WTC11 (cell line): ENCODE measurements at regions not wholly inside any gene's neighbourhood (a gene's known extent, or its start where the extent isn't known, plus 50 kb on each side); places are given as distances from the start of the nearest gene placed in this dataset.

ENCODE experiments used
- ATAC-seq: fragments of 200-7000 bp; cut with Tn5 transposase; 2 replicates; pipeline ENCODE4 v1.10.0; 2021; ENCODE audit warnings: mild to moderate bottlenecking, moderate library complexity
- CTCF ChIA-PET: fragments of 300-600 bp; sonication (Branson Sonifier 250); formaldehyde crosslinking; loops from one replicate; lab custom pipeline; 2021; ENCODE audit warnings: antibody characterized with exemption; lab: Charles Lee
- POLR2A ChIA-PET: fragments of 350-600 bp; sonication (Branson Sonifier 250); formaldehyde crosslinking; loops from one replicate; lab custom pipeline; 2021; ENCODE audit warnings: antibody characterized with exemption; lab: Charles Lee
- DNase-seq: peaks from one replicate; pipeline ENCODE4 v3.0.0; 2021; ENCODE audit warnings: low spot score
- H3K27ac Mint-ChIP-seq: 2 replicates; pipeline ENCODE4 v1.8.0; 2021; ENCODE audit warnings: mixed read lengths
- H3K27me3 Mint-ChIP-seq: 2 replicates; pipeline ENCODE4 v1.8.0; 2021; ENCODE audit warnings: low read depth, mild to moderate bottlenecking, moderate library complexity, mixed read lengths
- H3K36me3 Mint-ChIP-seq: 2 replicates; pipeline ENCODE4 v1.8.0; 2021; ENCODE audit warnings: mixed read lengths
- H3K4me1 Mint-ChIP-seq: 2 replicates; pipeline ENCODE4 v1.8.0; 2022; ENCODE audit warnings: mixed read lengths
- H3K4me3 Mint-ChIP-seq: 2 replicates; pipeline ENCODE4 v1.8.0; 2021; ENCODE audit warnings: mild to moderate bottlenecking, moderate library complexity, mixed read lengths
- H3K9me3 Mint-ChIP-seq: 2 replicates; pipeline ENCODE4 v1.8.0; 2021; ENCODE audit warnings: mixed read lengths
- AFF4 ChIP-seq: sonication (generic); formaldehyde crosslinking; IDR thresholded peaks from 2 replicates; pipeline ENCODE4 v1.8.1; 2023; ENCODE audit warnings: mild to moderate bottlenecking, missing genetic modification reagents, borderline replicate concordance
- ARID4B ChIP-seq: sonication (generic); formaldehyde crosslinking; IDR thresholded peaks from 2 replicates; pipeline ENCODE4 v1.8.0; 2023; ENCODE audit warnings: missing genetic modification reagents, mild to moderate bottlenecking, borderline replicate concordance
- E2F1 ChIP-seq: sonication (generic); formaldehyde crosslinking; IDR thresholded peaks from 2 replicates; pipeline ENCODE4 v1.8.0; 2022; ENCODE audit warnings: mild to moderate bottlenecking, missing genetic modification reagents
- FOXK1 ChIP-seq: sonication (generic); formaldehyde crosslinking; IDR thresholded peaks from 2 replicates; pipeline ENCODE4 v1.8.0; 2022; ENCODE audit warnings: mild to moderate bottlenecking, moderate library complexity, missing genetic modification reagents
- NFATC4 ChIP-seq: fragments of 250-450 bp; sonication (Bioruptor Pico); IDR thresholded peaks from 2 replicates; pipeline ENCODE4 v1.9.0; 2021; ENCODE audit warnings: mild to moderate bottlenecking
- NR2C2 ChIP-seq: sonication (generic); formaldehyde crosslinking; IDR thresholded peaks from 2 replicates; pipeline ENCODE4 v1.8.0; 2022; ENCODE audit warnings: mild to moderate bottlenecking, missing genetic modification reagents
- NR3C1 ChIP-seq: sonication (generic); formaldehyde crosslinking; conservative IDR thresholded peaks from 2 replicates; pipeline ENCODE4 v1.8.1; 2023; ENCODE audit warnings: low read depth, mild to moderate bottlenecking, missing genetic modification reagents
- ZNF219 ChIP-seq: sonication (generic); formaldehyde crosslinking; IDR thresholded peaks from 2 replicates; pipeline ENCODE4 v1.8.0; 2023; ENCODE audit warnings: missing genetic modification reagents, mild to moderate bottlenecking, borderline replicate concordance
- ZNF232 ChIP-seq: sonication (generic); formaldehyde crosslinking; IDR thresholded peaks from 2 replicates; pipeline ENCODE4 v1.8.0; 2022; ENCODE audit warnings: mild to moderate bottlenecking, missing genetic modification reagents
- ZNF281 ChIP-seq: sonication (generic); formaldehyde crosslinking; IDR thresholded peaks from 2 replicates; pipeline ENCODE4 v1.8.0; 2023; ENCODE audit warnings: mild to moderate bottlenecking, missing genetic modification reagents
- ZNF416 ChIP-seq: fragments of 250-450 bp; sonication (Bioruptor Pico); IDR thresholded peaks from 2 replicates; pipeline ENCODE4 v1.9.0; 2021; ENCODE audit warnings: mild to moderate bottlenecking, inconsistent platforms
- ZSCAN18 ChIP-seq: fragments of 250-450 bp; sonication (Bioruptor Pico); IDR thresholded peaks from 2 replicates; pipeline ENCODE4 v2.1.2; 2022; ENCODE audit warnings: mild to moderate bottlenecking, moderate library complexity
- TF ChIP-seq, protein P1 (sequence below): sonication (generic); formaldehyde crosslinking; IDR thresholded peaks from 2 replicates; pipeline ENCODE4 v1.8.0; 2022; ENCODE audit warnings: missing genetic modification reagents
- TF ChIP-seq, protein P2 (sequence below): fragments of 250-450 bp; sonication (Bioruptor Pico); conservative IDR thresholded peaks from 2 replicates; pipeline ENCODE4 v1.9.0; 2021; ENCODE audit warnings: mild to moderate bottlenecking

- TF ChIP-seq NR3C1 (CRISPR knock-in tag) = no peak
- no peak for TF ChIP-seq NR2C2 (CRISPR knock-in tag)
- TF ChIP-seq NFATC4 (CRISPR knock-in tag) = no peak
- no peak for TF ChIP-seq ZNF416 (CRISPR knock-in tag)
- TF ChIP-seq, all 79 proteins: peak for 0
Measured at GRCh38 chr9:105176194-105176593, 68.3 kb upstream of the SLC44A1 start (continued).

DNA sequence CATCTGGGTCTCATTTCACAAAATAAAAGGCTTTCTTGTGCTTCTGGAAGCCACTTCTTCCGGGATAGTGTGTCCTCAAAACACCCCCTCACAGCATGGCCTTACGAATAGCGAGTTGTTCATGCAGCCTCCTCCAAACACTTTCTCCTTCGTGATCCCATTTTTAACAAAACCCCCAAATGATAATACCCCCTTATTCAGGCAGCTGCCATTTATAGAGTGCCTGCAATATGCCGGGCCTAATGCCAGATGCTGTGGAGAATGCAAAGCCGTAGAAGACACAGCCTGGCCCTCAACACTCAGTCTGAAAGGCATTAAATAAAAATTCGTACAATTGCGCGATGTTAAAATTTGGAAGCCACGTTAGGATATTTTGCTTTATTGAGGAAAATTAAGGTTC, 66.4 kb upstream of the SLC44A1 start:
- ChIA-PET CTCF (no interaction called here), POLR2A (no interaction called here)
- Mint-ChIP-seq H3K9me3 (peaks cover 6% of the 10 kb centered on the region), H3K4me1 (peaks cover 21% of the 10 kb centered on the region), H3K27me3 (no peaks in the 10 kb centered on the region), H3K36me3 (no peaks in the 10 kb centered on the region), H3K27ac (no peak overlapping the region), H3K4me3 (no peak overlapping the region)
- ATAC-seq (no peak), DNase-seq (no peak)
- TF ChIP-seq FOXK1 (no peak), ZNF281 (CRISPR knock-in tag) (no peak), E2F1 (CRISPR knock-in tag) (no peak), ZSCAN18 (CRISPR knock-in tag) (no peak), ZNF219 (CRISPR knock-in tag) (no peak), ZNF232 (CRISPR knock-in tag) (no peak), ARID4B (CRISPR knock-in tag) (no peak), AFF4 (CRISPR knock-in tag) (no peak), NFATC4 (CRISPR knock-in tag) (no peak)
- TF ChIP-seq, protein P1, sequence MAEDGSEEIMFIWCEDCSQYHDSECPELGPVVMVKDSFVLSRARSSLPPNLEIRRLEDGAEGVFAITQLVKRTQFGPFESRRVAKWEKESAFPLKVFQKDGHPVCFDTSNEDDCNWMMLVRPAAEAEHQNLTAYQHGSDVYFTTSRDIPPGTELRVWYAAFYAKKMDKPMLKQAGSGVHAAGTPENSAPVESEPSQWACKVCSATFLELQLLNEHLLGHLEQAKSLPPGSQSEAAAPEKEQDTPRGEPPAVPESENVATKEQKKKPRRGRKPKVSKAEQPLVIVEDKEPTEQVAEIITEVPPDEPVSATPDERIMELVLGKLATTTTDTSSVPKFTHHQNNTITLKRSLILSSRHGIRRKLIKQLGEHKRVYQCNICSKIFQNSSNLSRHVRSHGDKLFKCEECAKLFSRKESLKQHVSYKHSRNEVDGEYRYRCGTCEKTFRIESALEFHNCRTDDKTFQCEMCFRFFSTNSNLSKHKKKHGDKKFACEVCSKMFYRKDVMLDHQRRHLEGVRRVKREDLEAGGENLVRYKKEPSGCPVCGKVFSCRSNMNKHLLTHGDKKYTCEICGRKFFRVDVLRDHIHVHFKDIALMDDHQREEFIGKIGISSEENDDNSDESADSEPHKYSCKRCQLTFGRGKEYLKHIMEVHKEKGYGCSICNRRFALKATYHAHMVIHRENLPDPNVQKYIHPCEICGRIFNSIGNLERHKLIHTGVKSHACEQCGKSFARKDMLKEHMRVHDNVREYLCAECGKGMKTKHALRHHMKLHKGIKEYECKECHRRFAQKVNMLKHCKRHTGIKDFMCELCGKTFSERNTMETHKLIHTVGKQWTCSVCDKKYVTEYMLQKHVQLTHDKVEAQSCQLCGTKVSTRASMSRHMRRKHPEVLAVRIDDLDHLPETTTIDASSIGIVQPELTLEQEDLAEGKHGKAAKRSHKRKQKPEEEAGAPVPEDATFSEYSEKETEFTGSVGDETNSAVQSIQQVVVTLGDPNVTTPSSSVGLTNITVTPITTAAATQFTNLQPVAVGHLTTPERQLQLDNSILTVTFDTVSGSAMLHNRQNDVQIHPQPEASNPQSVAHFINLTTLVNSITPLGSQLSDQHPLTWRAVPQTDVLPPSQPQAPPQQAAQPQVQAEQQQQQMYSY (CRISPR knock-in tag) = no peak
- TF ChIP-seq, protein P2, sequence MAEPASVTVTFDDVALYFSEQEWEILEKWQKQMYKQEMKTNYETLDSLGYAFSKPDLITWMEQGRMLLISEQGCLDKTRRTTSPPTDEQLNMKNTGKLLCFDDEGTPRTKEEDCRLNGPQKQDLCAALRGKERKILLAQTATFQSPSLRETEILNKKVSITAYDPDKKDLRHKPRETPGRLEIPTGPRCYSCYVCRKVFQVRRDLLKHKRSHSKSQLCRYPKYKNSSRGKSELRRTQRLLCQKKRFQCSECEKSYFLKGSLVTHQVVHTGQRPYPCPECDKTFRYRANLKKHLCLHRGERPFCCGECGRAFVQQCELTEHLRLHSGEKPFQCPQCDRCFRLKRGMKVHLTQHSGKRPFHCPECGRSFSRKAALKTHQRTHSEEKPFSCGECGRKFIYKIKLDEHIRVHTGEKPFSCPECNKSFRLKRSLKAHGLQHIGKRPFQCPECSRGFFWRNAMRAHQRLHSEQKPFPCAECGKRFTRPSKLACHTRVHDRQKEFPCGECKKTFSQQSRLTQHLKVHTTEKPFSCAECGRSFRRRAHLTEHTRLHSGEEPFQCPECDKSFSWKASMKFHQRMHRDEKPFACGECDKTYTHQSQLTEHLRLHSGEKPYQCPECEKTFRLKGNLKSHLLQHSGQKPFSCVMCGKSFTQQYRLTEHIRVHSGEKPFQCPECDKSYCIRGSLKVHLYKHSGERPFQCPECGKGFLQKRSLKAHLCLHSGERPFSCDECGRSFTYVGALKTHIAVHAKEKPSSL (CRISPR knock-in tag) = no peak
